K562 (cell line): ENCODE measurements at regions not wholly inside any gene's neighbourhood (a gene's known extent, or its start where the extent isn't known, plus 50 kb on each side); places are given as distances from the start of the nearest gene placed in this dataset.

Experiments
- ATAC-seq: fragments of 200-7000 bp; cut with Tn5 transposase; 3 replicates; pipeline ENCODE4 v1.9.1; 2020; ENCODE audit warnings: moderate library complexity
- BruUV-seq: library from RNA; stranded (reverse); fragments of 400-500 nt; replicated peaks from 2 replicates; lab custom pipeline; 2021; lab: Mats Ljungman, UMichigan
- CTCF ChIA-PET: fragments of 300-600 bp; formaldehyde crosslinking; extraction: SDS; loops from one replicate; lab custom pipeline; 2021; ENCODE audit warnings: low intra/inter-chr PET ratio; lab: Yijun Ruan, JAX
- POLR2A ChIA-PET: fragments of 300-600, 350-650 bp; sonication (Branson Sonifier 250); formaldehyde crosslinking; extraction: SDS; loops from one replicate; lab custom pipeline; 2021; ENCODE audit warnings: antibody characterized with exemption, inconsistent platforms; lab: Yijun Ruan, JAX
- DNase-seq, 4 experiments: peaks; one replicate each; pipeline versions ENCODE4 v3.0.0 to v3.0.0-alpha.2; 2011 to 2018; ENCODE audit warnings: low spot score in 3 of 4, mixed read lengths in 3 of 4; ENCODE audit errors: extremely low read depth in 1 of 4
- FAIRE-seq: peaks from 2 replicates; lab custom pipeline; 2011; peaks lifted over from hg19 to GRCh38; lab: Jason Lieb, UNC
- H2AFZ ChIP-seq: 2 replicates; pipeline ENCODE4 v1.6.0; 2011; ENCODE audit warnings: low read depth, low read length, control low read depth, inconsistent platforms
- H3K27ac ChIP-seq: fragments of 200-600 bp; 3 replicates; pipeline ENCODE4 v1.8.0; 2011; ENCODE audit warnings: low read depth, mild to moderate bottlenecking, control low read depth, inconsistent platforms, low read length, moderate library complexity, mixed read lengths; ENCODE audit errors: extremely low read depth
- H3K27me3 ChIP-seq, 2 experiments: fragments of 300-600 bp in 1 of 2; 2 replicates in 1 of 2; 3 replicates in 1 of 2; pipeline versions ENCODE4 v1.6.0 to v1.8.0; 2011; ENCODE audit warnings: inconsistent platforms in 2 of 2, low read length in 2 of 2, mild to moderate bottlenecking in 1 of 2, mixed read lengths in 1 of 2, moderate library complexity in 1 of 2; ENCODE audit not compliant: control insufficient read depth in 2 of 2, insufficient read depth in 2 of 2
- H3K36me3 ChIP-seq: fragments of 300-600 bp; 3 replicates; pipeline ENCODE4 v1.8.0; 2011; ENCODE audit warnings: mild to moderate bottlenecking, low read length, inconsistent platforms; ENCODE audit not compliant: control insufficient read depth, insufficient read depth
- H3K4me1 ChIP-seq, 2 experiments: fragments of 200-600 bp in 1 of 2; replicated peaks in 1 of 2; 2 replicates in 1 of 2; 3 replicates in 1 of 2; pipeline versions ENCODE4 v1.5.1 to v1.8.0; 2011; ENCODE audit warnings: inconsistent platforms in 2 of 2, low read length in 2 of 2, mild to moderate bottlenecking in 1 of 2, mixed read lengths in 1 of 2, moderate library complexity in 1 of 2; ENCODE audit not compliant: control insufficient read depth in 2 of 2, insufficient read depth in 2 of 2
- H3K4me2 ChIP-seq: 2 replicates; pipeline ENCODE4 v1.6.1; 2011; ENCODE audit warnings: low read length, control low read depth, inconsistent platforms, mixed read lengths; ENCODE audit not compliant: insufficient read depth
- H3K4me3 ChIP-seq: fragments of 200-600 bp; sonication (generic), shearing (Covaris generic); 2 replicates; pipeline ENCODE4 v1.5.1; 2016; ENCODE audit warnings: control low read depth, inconsistent platforms
- H3K79me2 ChIP-seq: fragments of 200-600 bp; 3 replicates; pipeline ENCODE4 v1.8.0; 2011; ENCODE audit warnings: low read length, inconsistent platforms; ENCODE audit not compliant: control insufficient read depth, insufficient read depth
- H3K9ac ChIP-seq, 2 experiments: 2 replicates each; pipeline versions ENCODE4 v1.6.0 to v1.6.1; 2011; ENCODE audit warnings: low read depth in 2 of 2, low read length in 2 of 2, control low read depth in 1 of 2, inconsistent platforms in 1 of 2, mild to moderate bottlenecking in 1 of 2, mixed read lengths in 1 of 2; ENCODE audit not compliant: insufficient read depth in 1 of 2
- H3K9me1 ChIP-seq: one replicate; pipeline ENCODE4 v1.6.0; 2011; ENCODE audit warnings: inconsistent platforms, mild to moderate bottlenecking, low read length, moderate library complexity; ENCODE audit not compliant: control insufficient read depth, insufficient read depth
- H3K9me3 ChIP-seq: replicated peaks from 2 replicates; pipeline ENCODE4 v1.5.1; 2011; ENCODE audit warnings: low read depth, low read length, inconsistent platforms; ENCODE audit not compliant: control insufficient read depth, insufficient read depth
- H4K20me1 ChIP-seq: replicated peaks from 2 replicates; pipeline ENCODE4 v1.6.1; 2011; ENCODE audit warnings: low read length, inconsistent platforms, mixed read lengths; ENCODE audit not compliant: control insufficient read depth, insufficient read depth
- C11orf30 ChIP-seq: fragments of 450-650 bp; IDR thresholded peaks from 2 replicates; pipeline ENCODE4 v1.6.1; 2016; ENCODE audit warnings: low read depth, mild to moderate bottlenecking
- CHD1 ChIP-seq: fragments of 200-600 bp; sonication (generic); IDR thresholded peaks from one replicate; pipeline ENCODE4 v1.6.1; 2012; ENCODE audit warnings: mild to moderate bottlenecking, moderate library complexity, low read length, inconsistent platforms
- CREBBP ChIP-seq: IDR thresholded peaks from one replicate; pipeline ENCODE4 v1.6.1; 2012; ENCODE audit warnings: low read depth, mild to moderate bottlenecking, control low read depth, inconsistent platforms, low read length
- E2F3 ChIP-seq: fragments of 250-450 bp; sonication (Bioruptor Pico); IDR thresholded peaks from 2 replicates; pipeline ENCODE4 v1.4.0; 2020; ENCODE audit warnings: mild to moderate bottlenecking
- ELF2 ChIP-seq: fragments of 250-450 bp; sonication (Bioruptor Pico); IDR thresholded peaks from 2 replicates; pipeline ENCODE4 v1.5.0; 2021; ENCODE audit warnings: mild to moderate bottlenecking
- FOXA1 ChIP-seq: fragments of 450-650 bp; IDR thresholded peaks from 2 replicates; pipeline ENCODE4 v1.6.1; 2016; ENCODE audit warnings: mild to moderate bottlenecking, borderline replicate concordance
- GATAD2B ChIP-seq: fragments of 450-650 bp; IDR thresholded peaks from 2 replicates; pipeline ENCODE4 v1.6.1; 2017; ENCODE audit warnings: mild to moderate bottlenecking, borderline replicate concordance
- HNRNPH1 ChIP-seq: fragments of 200-400 bp; formaldehyde crosslinking; optimal IDR thresholded peaks from 2 replicates; pipeline ENCODE3; 2017; ENCODE audit warnings: low read depth, mild to moderate bottlenecking, low read length, moderate library complexity
- JUND ChIP-seq, 2 experiments: IDR thresholded peaks; 2 replicates in 1 of 2; 3 replicates in 1 of 2; pipeline ENCODE4 v1.6.1; 2011; ENCODE audit warnings: borderline replicate concordance in 2 of 2, low read depth in 2 of 2, low read length in 2 of 2, improper control_type of control experiment in 1 of 2, missing biosample characterization in 1 of 2, missing genetic modification characterization in 1 of 2, missing genetic modification reagents in 1 of 2
- NRF1 ChIP-seq, 2 experiments: fragments of 450-650 bp; IDR thresholded peaks in 1 of 2; conservative IDR thresholded peaks in 1 of 2; 2 replicates each; pipeline ENCODE4 v1.6.1; 2014; ENCODE audit warnings: mild to moderate bottlenecking in 2 of 2
- PTRF ChIP-seq: fragments of 450-650 bp; IDR thresholded peaks from 2 replicates; pipeline ENCODE4 v1.6.1; 2016; ENCODE audit warnings: mild to moderate bottlenecking, missing genetic modification characterization, missing compliant biosample characterization
- RBFOX2 ChIP-seq: fragments of 200-400 bp; formaldehyde crosslinking; IDR thresholded peaks from 2 replicates; pipeline ENCODE4 v1.6.1; 2017; ENCODE audit warnings: low read depth, mild to moderate bottlenecking, low read length, moderate library complexity
- SETDB1 ChIP-seq: IDR thresholded peaks from one replicate; pipeline ENCODE4 v1.6.1; 2012; ENCODE audit warnings: low read length, control low read depth, inconsistent platforms
- SRSF7 ChIP-seq: fragments of 200-400 bp; formaldehyde crosslinking; optimal IDR thresholded peaks from 2 replicates; pipeline ENCODE3; 2017; ENCODE audit warnings: mild to moderate bottlenecking, low read depth, low read length
- TAL1 ChIP-seq: fragments of 450-650 bp; IDR thresholded peaks from 2 replicates; pipeline ENCODE4 v1.6.1; 2016; ENCODE audit warnings: mild to moderate bottlenecking
- WGBS: fragments of 100-300 bp; shearing (Covaris generic); methylation state at CpG from one replicate; pipeline ENCODE4 v1.1.6; 2016; ENCODE audit warnings: low coverage, mixed read lengths; ENCODE audit not compliant: insufficient coverage; ENCODE audit errors: missing lambda C conversion rate; 5-methylcytosine and 5-hydroxymethylcytosine counted together
- in situ Hi-C: fragments of 300-500 bp; cut with MboI; formaldehyde crosslinking; loops from 4 replicates; pipeline ENCODE4 v1.15.0; 2018; ENCODE audit warnings: inconsistent platforms, mixed read lengths
- intact Hi-C: fragments of 100-400 bp; cut with micrococcal nuclease; formaldehyde crosslinking; loops from 2 replicates; pipeline ENCODE4 v1.14.2; 2022

GRCh38 chr9:71441266-71441665 is 319.8 kb upstream of the TRPM3 start:
- no TSS peak for BruUV-seq
- no peak overlapping the region for H3K27ac ChIP-seq
- H3K4me3 ChIP-seq = no peak overlapping the region
- intact Hi-C loops (no loop called here), in situ Hi-C loops (no loop called here)
- H3K9ac ChIP-seq = no peak overlapping the region
- H3K4me1 ChIP-seq = no peaks in the 10 kb centered on the region
- POLR2A ChIA-PET = no interaction called here
- WGBS = 0% methylated on average over 3 of the region's 5 CpGs
- ATAC-seq = no peak
- H3K27me3 ChIP-seq = peaks cover 0 to 2% of the 10 kb centered on the region in 2 experiments; a peak in 2 of 5 replicates
- H3K9me3 ChIP-seq = no peaks in the 10 kb centered on the region
- no peaks in the 10 kb centered on the region for H4K20me1 ChIP-seq
- no peak overlapping the region for H2AFZ ChIP-seq
- no peak for FAIRE-seq
- no peaks in the 10 kb centered on the region for H3K9me1 ChIP-seq
- CTCF ChIA-PET = no interaction called here
- DNase-seq = no peak
- H3K79me2 ChIP-seq = no peaks in the 10 kb centered on the region
- H3K4me2 ChIP-seq = no peak overlapping the region
- H3K36me3 ChIP-seq = no peaks in the 10 kb centered on the region
- TF ChIP-seq CHD1 (no peak), E2F3 (CRISPR knock-in tag) (no peak), TAL1 (no peak), PTRF (tag) (no peak), FOXA1 (no peak), HNRNPH1 (no peak), CREBBP (no peak), NRF1 (conservative IDR thresholded peaks at IDR 0.05 in 1 of 2, IDR thresholded peaks at IDR 0.05 in 1 of 2) (no peak), SRSF7 (no peak)

GRCh38 chr9:71431931-71432330 is 310.5 kb upstream of the TRPM3 start:
- CTCF ChIA-PET = no interaction called here
- Histone ChIP-seq H3K9me3 (no peaks in the 10 kb centered on the region), H3K36me3 (no peaks in the 10 kb centered on the region), H3K27ac (no peak overlapping the region), H3K9ac (no peak overlapping the region)
- FAIRE-seq = no peak
- in situ Hi-C loops = no loop called here
- no peak for ATAC-seq
- TF ChIP-seq RBFOX2 (no peak), SETDB1 (no peak), JUND (IDR thresholded peaks at IDR 0.05; ENCODE audit: borderline replicate concordance, low read depth, low read length) (no peak), JUND (tag; IDR thresholded peaks at IDR 0.05; ENCODE audit: borderline replicate concordance, low read depth, low read length) (no peak), ELF2 (CRISPR knock-in tag) (no peak), C11orf30 (no peak), GATAD2B (no peak)
- TF ChIP-seq, all 486 proteins: peak for 0
- no TSS peak for BruUV-seq
- no peak for DNase-seq
- POLR2A ChIA-PET = no interaction called here
- intact Hi-C loops = no loop called here
- H3K9me1 ChIP-seq = no peaks in the 10 kb centered on the region
- no peak overlapping the region for H3K4me3 ChIP-seq
- no peaks in the 10 kb centered on the region for H3K4me1 ChIP-seq
- H3K4me2 ChIP-seq = no peak overlapping the region
- 0% methylated on average over 3 of the region's 3 CpGs for WGBS
- H3K27me3 ChIP-seq = no peaks in the 10 kb centered on the region
- H2AFZ ChIP-seq = no peak overlapping the region
- H3K79me2 ChIP-seq = no peaks in the 10 kb centered on the region
- no peaks in the 10 kb centered on the region for H4K20me1 ChIP-seq
